ENCODE measurements at regions not wholly inside any gene's neighbourhood (a gene's known extent, or its start where the extent isn't known, plus 50 kb on each side); places are given as distances from the start of the nearest gene placed in this dataset.

GRCh38 chr5:15183520-15183919 lies 311.9 kb upstream of the ANKH start (continued):
- TF ChIP-seq BRCA1 (IDR thresholded peaks at IDR 0.05; ENCODE audit: low read depth, low read length): no peak
- no peak for TF ChIP-seq SP2 (IDR thresholded peaks at IDR 0.05; ENCODE audit: low read length)
- TF ChIP-seq TBP (IDR thresholded peaks at IDR 0.05; ENCODE audit: low read depth, low read length): no peak

All from H1 (cell line).